Mucosa of descending colon (tissue), 3 donors: ENCODE measurements at regions not wholly inside any gene's neighbourhood (a gene's known extent, or its start where the extent isn't known, plus 50 kb on each side); places are given as distances from the start of the nearest gene placed in this dataset.

Source experiments
- ATAC-seq: fragments of 200-7000 bp; cut with Tn5 transposase; one replicate; pipeline ENCODE4 v1.9.1; 2020; ENCODE audit warnings: mild to moderate bottlenecking, moderate library complexity
- DNase-seq, 3 donors: peaks; one replicate each; pipeline ENCODE4 v3.0.0-alpha.2; 2020
- H3K36me3 ChIP-seq: fragments of 200-600 bp; one replicate; pipeline ENCODE4 v1.8.0; 2021; ENCODE audit warnings: low read depth, mild to moderate bottlenecking
- H3K4me1 ChIP-seq: fragments of 200-600 bp; one replicate; pipeline ENCODE4 v1.8.0; 2021; ENCODE audit warnings: low read depth, mild to moderate bottlenecking
- H3K4me3 ChIP-seq: fragments of 200-600 bp; one replicate; pipeline ENCODE4 v1.8.0; 2021; ENCODE audit warnings: mild to moderate bottlenecking
- H3K9me3 ChIP-seq: fragments of 200-600 bp; one replicate; pipeline ENCODE4 v1.8.0; 2021; ENCODE audit warnings: mild to moderate bottlenecking
- intact Hi-C, 2 donors: fragments of 100-400 bp; cut with DNase I in 1 of 2; cut with micrococcal nuclease in 1 of 2; formaldehyde crosslinking; loops; one replicate each; pipeline versions ENCODE4 v1.11.0 to v1.11.1; 2022; cut with DNase I, micrococcal nuclease
- TF ChIP-seq, protein P1 (sequence below): fragments of 200-600 bp; IDR thresholded peaks from one replicate; pipeline ENCODE4 v1.8.0; 2022; ENCODE audit warnings: antibody characterized with exemption, mild to moderate bottlenecking
- donor health status: DM: no; HTN: no; CAD: no; lungs with moderate emphysema.
- donor health status: DM: no; HTN: no; CAD: no.
- donor health status: DM: no; HTN: yes; CAD: no.

GRCh38 chr2:66000901-66001300, 434.0 kb upstream of the MEIS1 start:
- no peaks in the 10 kb centered on the region for H3K4me1 ChIP-seq
- no peak overlapping the region for H3K4me3 ChIP-seq
- H3K36me3 ChIP-seq, result no peaks in the 10 kb centered on the region
- TF ChIP-seq, protein P1, sequence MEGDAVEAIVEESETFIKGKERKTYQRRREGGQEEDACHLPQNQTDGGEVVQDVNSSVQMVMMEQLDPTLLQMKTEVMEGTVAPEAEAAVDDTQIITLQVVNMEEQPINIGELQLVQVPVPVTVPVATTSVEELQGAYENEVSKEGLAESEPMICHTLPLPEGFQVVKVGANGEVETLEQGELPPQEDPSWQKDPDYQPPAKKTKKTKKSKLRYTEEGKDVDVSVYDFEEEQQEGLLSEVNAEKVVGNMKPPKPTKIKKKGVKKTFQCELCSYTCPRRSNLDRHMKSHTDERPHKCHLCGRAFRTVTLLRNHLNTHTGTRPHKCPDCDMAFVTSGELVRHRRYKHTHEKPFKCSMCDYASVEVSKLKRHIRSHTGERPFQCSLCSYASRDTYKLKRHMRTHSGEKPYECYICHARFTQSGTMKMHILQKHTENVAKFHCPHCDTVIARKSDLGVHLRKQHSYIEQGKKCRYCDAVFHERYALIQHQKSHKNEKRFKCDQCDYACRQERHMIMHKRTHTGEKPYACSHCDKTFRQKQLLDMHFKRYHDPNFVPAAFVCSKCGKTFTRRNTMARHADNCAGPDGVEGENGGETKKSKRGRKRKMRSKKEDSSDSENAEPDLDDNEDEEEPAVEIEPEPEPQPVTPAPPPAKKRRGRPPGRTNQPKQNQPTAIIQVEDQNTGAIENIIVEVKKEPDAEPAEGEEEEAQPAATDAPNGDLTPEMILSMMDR, result no peak
- ATAC-seq (no peak), DNase-seq (no peak)
- intact Hi-C loops, result no loop called here
- no peaks in the 10 kb centered on the region for H3K9me3 ChIP-seq

- Histone ChIP-seq H3K36me3 (no peaks in the 10 kb centered on the region), H3K4me3 (no peak overlapping the region), H3K4me1 (no peaks in the 10 kb centered on the region), H3K9me3 (no peaks in the 10 kb centered on the region)
- ATAC-seq, result no peak
- no peak for DNase-seq
- TF ChIP-seq, protein P1, result no peak
- intact Hi-C loops, result no loop called here
These were observed 435.1 kb upstream of the MEIS1 start for GRCh38 chr2:65999796-66000195.

- intact Hi-C loops, result no loop called here
- TF ChIP-seq, protein P1, result no peak
- Histone ChIP-seq H3K4me3 (no peak overlapping the region), H3K36me3 (no peaks in the 10 kb centered on the region), H3K4me1 (no peaks in the 10 kb centered on the region), H3K9me3 (no peaks in the 10 kb centered on the region)
- ATAC-seq (no peak), DNase-seq (no peak)
These were observed 435.8 kb upstream of the MEIS1 start for GRCh38 chr2:65999103-65999502.

DNA sequence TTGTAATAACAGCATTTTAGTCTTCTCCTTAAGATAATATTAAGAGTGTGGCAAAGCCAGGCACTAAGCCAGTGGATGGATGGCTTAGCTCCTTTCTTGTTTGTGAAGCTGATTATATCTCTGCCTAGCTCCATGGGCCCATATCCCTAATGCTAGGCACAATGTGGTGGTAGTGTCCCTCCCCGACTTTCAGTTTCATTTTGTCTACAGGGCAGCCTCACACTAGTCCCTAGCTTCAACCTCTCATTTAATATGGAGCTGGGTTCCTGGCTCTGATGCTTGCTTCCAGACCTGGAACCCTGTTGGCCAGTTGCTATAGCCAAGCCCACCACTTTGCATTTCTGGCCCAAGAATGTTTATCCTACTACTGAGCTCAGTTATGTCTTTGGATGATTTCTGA, 437.0 kb upstream of the MEIS1 start:
- ATAC-seq (no peak), DNase-seq (no peak)
- no peaks in the 10 kb centered on the region for H3K4me1 ChIP-seq
- intact Hi-C loops, result no loop called here
- TF ChIP-seq, protein P1, result no peak
- no peaks in the 10 kb centered on the region for H3K36me3 ChIP-seq
- no peaks in the 10 kb centered on the region for H3K9me3 ChIP-seq
- H3K4me3 ChIP-seq, result no peak overlapping the region

GRCh38 chr2:65992198-65992554, 442.7 kb upstream of the MEIS1 start:
- no peak for ATAC-seq
- H3K4me3 ChIP-seq, result no peak overlapping the region
- H3K4me1 ChIP-seq, result no peaks in the 10 kb centered on the region
- no peaks in the 10 kb centered on the region for H3K9me3 ChIP-seq
- DNase-seq, result no peak
- TF ChIP-seq, protein P1, result no peak
- intact Hi-C loops, result no loop called here
- H3K36me3 ChIP-seq, result no peaks in the 10 kb centered on the region
